SK-N-DZ (cell line): ENCODE measurements at regions not wholly inside any gene's neighbourhood (a gene's known extent, or its start where the extent isn't known, plus 50 kb on each side); places are given as distances from the start of the nearest gene placed in this dataset.
A peak's percentile ranks its signal among the peaks of the same experiment; 100 is the strongest.
"Not testable (repeated sequence)": the region's sequence is repeated elsewhere in the genome, so short reads cannot be mapped to it uniquely, and the experiment has no call there.

ENCODE experiments used
- DNase-seq: peaks from one replicate; pipeline ENCODE4 v3.0.0-alpha.2; 2015; ENCODE audit warnings: low spot score

DNA sequence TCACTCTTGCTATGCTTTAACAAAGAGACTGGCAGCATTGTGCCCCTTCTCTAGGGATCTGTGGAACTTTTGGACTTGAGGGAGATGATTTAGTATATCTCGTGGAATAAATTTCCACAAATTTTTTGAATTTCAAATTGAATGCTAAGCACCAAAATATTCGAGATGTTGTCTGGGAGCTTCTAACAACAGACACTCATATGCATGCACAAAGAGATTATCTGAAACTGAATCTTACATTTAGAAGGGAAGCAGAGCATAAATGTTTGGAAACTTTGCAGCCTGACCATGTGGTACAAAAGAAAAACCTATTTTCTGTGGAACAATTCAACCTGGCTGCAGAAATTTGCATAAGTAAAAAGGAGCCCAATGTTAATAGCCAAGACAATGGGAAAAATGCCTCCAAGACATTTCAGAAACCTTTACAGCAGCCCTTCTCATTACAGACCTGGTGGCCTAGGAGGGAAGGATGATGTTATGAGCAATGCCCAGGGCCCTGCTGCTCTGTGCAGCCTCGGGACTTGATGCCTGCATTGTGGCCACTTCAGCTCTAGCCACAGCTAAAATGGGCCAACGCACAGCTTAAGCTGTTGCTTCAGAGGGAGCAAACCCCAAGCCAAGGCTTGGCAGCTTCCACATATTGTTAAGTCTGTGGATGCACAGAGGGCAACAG, 285.8 kb upstream of the FAM174A start:
- no peak for DNase-seq

GRCh38 chr5:100232736-100233135, 302.4 kb upstream of the FAM174A start:
- peak; percentile 13 for DNase-seq

DNA sequence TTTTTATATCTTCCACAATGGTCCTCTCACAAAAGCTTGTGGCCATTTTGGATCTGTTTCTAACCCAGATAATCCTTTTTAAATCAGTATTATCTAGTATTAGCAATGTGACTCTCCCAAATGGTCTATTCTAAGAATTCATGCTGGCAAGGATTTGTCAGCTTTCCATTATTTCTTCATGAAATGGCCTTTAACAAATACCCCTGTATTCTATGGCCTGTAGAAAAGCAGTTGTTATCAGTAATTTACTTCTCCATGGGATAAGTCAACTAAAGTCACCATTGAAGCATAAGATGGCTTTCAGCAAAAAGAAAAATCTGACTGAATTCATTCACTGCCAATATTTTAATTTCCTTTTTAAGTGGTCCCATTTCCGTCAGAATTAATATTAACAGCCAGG, 346.4 kb upstream of the FAM174A start:
- no peak for DNase-seq

- DNase-seq: peak; percentile 6
Observed at GRCh38 chr5:100188339-100188738, 346.8 kb upstream of the FAM174A start.

- DNase-seq: no peak
Observed at GRCh38 chr5:100186181-100186580, 349.0 kb upstream of the FAM174A start.

GRCh38 chr5:100182402-100182801, 352.8 kb upstream of the FAM174A start:
- no peak for DNase-seq

GRCh38 chr5:100175346-100175745, 359.8 kb upstream of the FAM174A start:
- no peak for DNase-seq

GRCh38 chr5:100165309-100165708, 369.9 kb upstream of the FAM174A start:
- DNase-seq: no peak

GRCh38 chr5:100161868-100162267, 373.3 kb upstream of the FAM174A start:
- DNase-seq: no peak

- no peak for DNase-seq
Observed at GRCh38 chr5:100157066-100157465, 378.1 kb upstream of the FAM174A start.

GRCh38 chr5:100148239-100148638, 386.9 kb upstream of the FAM174A start:
- DNase-seq: no peak

- DNase-seq: no peak
Observed at GRCh38 chr5:100142607-100143006, 392.6 kb upstream of the FAM174A start.

DNA sequence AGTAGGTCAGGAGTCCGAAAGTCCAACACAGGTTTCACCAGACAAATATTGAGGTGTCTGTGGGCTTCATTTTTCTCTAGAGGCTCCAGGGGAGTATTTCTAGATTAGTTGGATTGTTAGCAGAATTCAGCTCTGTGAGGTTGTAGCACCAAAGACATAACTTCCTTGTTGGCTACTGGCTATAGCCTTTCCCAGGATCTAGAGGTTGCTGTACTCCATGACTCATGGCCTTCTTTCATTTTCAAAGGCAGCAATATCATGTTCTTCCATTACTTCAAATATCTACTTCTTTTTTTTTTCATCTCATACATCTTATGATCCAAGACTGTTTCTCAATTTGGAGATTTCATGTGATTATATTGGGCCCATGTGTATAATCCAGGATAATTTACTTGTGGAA, 404.0 kb upstream of the FAM174A start:
- DNase-seq: no peak

GRCh38 chr5:100130307-100130706, 404.9 kb upstream of the FAM174A start:
- no peak for DNase-seq

- DNase-seq: no peak
Observed at GRCh38 chr5:100119903-100120302, 415.3 kb upstream of the FAM174A start.

DNA sequence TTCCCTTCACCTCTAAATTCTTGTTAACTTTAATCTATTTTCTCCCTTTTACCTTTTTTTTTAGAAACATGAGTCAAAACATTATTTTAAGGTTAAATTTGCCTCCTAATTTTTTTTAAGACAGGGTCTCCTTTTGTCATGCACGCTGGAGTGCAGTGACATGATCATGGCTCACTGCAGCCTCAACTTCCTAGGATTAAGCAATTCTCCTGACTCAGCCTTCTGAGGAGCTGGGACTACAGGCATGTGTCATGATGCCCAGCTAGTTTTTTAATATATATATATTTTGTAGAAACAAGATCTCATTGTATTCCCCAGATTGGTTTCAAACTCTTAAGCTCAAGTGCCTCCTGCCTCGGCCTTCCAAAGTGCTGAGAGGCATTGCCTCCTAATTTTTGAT, 424.7 kb upstream of the FAM174A start:
- DNase-seq: no peak

DNA sequence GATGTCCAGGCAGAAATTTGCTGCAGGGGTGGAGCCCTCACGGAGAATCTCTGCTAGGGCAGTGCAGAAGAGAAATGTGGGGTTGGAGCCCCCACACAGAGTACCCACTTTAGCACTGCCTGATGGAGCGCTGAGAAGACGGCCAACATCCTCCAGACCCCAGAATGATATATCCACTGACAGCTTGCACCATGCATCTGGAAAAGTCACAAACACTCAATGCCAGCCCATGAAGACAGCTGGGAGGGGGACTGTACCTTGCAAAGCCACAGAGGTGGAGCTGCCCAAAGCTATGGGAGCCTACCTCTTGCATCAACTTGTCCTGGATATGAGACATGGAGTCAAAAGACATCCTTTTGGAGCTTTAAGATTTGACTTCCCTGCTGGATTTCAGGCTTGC, 426.3 kb upstream of the FAM174A start:
- DNase-seq: no peak

- not testable (repeated sequence) for DNase-seq
Observed at GRCh38 chr5:100103592-100104119, 431.5 kb upstream of the FAM174A start.

DNA sequence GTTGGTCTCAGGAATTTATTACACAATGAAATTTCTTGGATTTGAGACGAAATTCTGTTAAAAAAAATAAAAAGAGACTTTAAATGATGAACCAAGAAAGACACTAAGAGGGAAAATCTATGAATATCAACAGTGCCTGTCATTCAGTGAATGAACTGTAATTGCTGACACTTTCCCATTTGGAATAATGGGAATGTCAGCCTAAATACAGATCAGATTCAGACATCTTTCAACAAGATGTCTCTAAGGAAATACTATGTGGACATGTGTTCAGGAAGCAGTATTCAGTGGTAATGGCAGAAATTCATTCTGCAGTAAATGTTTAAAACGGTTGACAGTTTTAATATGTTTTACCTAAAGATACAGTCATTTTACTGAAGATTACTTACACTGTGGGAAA, 433.7 kb upstream of the FAM174A start:
- not testable (repeated sequence) for DNase-seq

- not testable (repeated sequence) for DNase-seq
Observed at GRCh38 chr5:100096328-100096727, 438.8 kb upstream of the FAM174A start.

- DNase-seq: not testable (repeated sequence)
Observed at GRCh38 chr5:100080703-100081102, 454.5 kb upstream of the FAM174A start.

DNA sequence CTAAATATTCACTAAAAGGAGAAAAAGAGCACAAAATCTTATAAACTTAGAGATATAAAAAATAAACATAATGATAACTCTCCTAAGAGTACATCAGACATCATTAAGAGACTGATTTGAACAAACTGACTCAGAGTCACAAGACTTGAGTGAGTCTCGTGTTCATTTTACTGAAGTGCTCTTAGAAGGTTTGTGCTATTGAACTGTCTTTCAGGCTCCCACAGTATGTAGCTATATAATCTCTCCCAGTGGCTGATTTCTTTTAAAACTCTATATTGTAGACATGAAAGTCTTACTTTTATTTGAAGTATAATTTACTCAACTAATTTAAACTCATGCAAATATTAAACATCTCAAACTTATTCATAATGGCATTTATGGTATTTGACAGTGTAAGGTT, 456.0 kb upstream of the FAM174A start:
- not testable (repeated sequence) for DNase-seq

GRCh38 chr5:100066020-100066419, 469.2 kb upstream of the FAM174A start:
- not testable (repeated sequence) for DNase-seq

- no peak for DNase-seq
Observed at GRCh38 chr5:100043475-100043874, 491.7 kb upstream of the FAM174A start.
